HG03135 (cell line): ENCODE measurements at regions not wholly inside any gene's neighbourhood (a gene's known extent, or its start where the extent isn't known, plus 50 kb on each side); places are given as distances from the start of the nearest gene placed in this dataset.

Experiments
- ATAC-seq: cut with Tn5 transposase; IDR thresholded peaks from one replicate; pipeline ENCODE4 v1.9.1; 2021; ENCODE audit warnings: mild to moderate bottlenecking, moderate library complexity; ENCODE audit not compliant: unreplicated experiment

DNA sequence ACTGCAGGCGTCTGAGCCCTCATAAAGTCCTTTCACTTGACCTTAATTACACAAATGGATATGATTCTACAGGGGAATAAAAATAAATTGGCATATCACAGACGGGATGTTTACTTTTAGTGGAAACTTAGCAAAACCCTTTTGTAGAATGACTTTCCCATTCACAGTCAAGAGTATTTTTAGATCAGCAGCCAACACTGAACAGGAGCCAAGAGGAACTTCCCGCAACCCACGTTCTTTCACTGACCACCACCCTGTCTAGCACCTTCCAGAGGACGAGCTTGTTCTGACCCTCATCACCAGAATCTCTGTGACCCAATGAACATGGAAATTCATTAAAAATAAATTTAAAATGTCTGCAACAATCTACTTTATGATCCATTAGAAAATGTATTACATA is 119.0 kb upstream of the SNTG2 start:
- ATAC-seq, result no peak

DNA sequence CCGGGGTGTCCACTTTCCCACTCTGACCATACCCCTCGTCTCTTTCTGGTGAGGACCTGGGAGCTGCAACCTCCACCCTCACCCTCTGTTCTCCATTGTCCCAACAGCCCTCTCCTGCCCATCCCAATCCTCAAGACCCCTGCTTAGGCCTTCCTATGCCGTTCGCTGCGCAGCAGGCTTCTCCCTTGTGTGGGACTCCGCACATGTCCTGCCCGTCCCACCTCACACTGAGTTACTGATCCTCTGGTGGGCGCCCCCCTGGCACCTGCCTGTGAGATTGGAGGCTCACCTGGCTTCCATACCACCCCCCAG is 119.5 kb upstream of the SNTG2 start:
- no peak for ATAC-seq

DNA sequence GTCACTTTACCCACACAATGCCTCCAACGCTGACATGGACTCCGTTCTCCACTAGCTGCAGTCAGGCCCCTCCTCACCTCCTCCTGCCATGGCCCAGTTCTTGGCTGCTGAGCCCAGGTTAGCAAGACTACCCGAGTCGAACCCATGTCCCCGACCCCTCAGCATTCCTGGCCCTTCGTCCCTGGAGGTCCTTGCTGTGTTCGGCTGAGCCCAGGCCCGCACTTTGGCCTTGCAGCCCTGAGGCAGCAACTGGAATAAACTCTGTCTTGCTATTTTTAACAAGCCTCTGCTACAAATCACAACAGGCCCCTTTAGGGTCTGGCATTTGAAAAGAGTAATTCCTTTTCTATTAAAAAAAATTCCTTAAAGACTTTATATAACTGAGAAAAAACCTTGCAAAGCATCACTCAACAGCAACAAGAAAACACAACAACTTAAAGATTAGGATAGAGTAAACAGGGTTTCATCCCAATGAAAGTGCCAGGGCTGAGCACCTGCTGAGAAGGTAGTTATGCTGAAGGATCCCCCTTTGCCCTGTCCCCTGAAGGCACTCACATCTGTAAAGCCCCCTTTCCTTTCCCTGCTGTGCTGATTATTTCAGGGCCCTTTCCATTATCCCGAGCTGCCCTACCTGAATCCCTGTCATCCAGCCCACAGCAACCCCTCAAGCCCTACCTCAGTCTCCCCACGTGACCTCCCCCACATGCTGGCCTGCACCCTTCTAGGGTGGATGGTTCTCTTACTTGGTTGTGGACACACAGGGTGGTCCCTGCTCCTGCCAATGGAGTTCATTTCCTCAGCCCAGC is 120.0 kb upstream of the SNTG2 start:
- ATAC-seq, result no peak

DNA sequence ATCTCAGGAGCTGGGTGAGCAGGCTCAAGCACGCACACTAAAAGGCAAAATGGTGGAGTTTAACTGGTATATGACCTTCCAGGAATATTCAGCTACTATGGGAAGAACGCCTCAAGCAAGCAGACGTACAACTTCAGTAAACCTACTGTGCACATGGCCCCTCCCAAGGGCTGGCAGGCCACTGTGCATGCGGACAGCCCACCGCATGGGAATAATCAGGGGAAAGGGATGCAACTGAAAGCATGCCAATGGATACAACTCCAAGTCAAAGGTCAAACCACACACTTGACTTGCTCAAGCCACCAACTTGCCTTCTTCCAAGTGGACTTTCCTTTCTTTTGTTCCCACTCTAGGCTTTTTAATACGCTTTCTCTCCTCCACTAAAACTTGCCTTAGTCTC is 121.6 kb upstream of the SNTG2 start:
- ATAC-seq, result no peak

DNA sequence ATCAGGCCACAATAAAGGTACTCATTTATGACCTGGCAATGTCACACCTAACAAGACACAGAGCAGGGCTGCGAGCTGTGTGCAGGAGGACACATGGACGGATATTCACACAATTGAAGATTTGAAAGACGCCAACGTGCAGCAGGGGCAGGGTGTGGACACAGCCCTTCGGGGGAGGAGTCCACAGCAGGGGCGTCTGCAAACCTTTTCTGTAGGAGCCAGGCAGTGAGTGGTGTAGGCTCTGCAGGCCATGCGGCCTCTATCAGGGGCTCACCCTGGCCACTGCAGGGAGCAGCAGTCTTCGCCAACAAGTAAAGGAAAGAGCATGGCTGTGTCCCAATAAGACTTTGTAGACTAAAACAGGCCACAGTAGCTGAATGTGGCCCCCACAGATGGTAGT is 125.7 kb upstream of the SNTG2 start:
- no peak for ATAC-seq

DNA sequence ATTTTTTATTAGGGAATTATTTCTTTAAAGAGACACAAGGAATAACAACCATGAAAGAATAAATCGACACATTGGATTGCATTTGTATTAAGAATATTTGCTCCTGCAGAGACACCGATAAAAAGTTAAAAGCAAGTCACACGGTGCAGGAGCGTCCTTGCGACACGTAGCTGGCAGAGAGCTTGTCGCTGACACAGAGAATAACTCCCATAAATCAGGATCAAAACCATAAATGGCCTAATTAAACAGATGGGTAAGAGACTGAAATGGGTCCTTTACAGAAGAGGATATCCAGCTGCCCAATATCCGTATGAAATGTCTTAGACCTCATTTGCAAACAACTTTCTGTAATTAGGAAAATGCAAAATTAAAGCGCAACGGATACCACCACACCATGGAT is 126.1 kb upstream of the SNTG2 start:
- no peak for ATAC-seq

DNA sequence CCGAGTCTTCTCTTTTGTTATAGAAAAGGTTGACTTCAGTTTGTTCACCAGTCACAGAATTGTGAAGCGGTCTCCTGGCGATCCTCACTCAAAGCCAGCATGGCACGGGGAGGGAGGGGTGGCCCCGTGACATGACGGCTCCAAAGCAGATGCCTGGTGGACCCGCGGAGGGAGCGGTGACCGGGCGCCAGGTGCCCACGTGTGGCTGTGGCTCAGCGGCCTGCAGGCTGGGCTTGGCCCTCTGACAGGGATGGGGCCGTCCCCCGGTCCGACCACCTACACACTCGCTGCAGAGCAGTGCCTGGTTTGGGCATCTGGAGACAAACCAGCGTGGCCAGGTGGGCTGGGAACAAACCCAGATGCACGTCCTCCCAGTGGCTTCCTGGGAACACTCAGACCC is 129.1 kb upstream of the SNTG2 start:
- ATAC-seq, result no peak

DNA sequence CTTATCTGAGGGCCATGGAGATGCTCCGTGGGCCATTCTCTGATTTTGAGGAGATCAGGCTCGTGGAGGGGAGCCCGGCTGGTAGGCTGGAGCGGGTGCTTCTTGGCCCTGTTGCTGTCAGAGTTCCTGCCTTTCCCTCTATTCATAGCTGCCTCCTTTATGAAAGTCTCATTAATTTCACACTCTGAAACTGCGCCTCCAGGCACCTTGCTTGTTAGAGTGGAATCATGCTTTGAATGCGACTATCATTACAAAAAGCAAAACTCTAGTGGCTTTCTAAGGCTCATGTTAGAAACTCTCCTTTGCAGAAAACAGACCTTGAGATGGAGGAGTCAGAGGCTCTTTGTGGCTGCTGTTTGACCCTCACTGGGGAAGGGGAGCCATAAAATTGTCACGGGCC is 131.0 kb upstream of the SNTG2 start:
- ATAC-seq, result no peak

DNA sequence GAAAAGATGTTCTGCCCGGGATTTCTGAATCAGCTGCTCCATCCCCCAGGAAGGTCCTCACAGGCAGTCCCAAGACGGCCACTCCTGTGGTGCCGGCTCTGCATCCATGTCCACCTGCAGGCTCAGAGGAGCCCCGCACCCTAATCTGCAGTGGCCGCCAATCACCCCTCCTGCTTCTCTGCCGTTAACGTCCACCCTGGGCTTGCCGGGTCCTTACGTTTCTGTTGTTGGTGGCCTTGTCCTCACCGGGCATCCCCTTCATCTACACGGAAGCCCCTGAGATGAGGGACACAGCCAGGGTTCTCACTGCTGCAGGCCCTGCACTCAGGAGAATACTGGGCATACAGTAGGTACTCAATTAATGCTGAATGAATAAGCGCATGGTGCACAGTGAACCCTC is 131.5 kb upstream of the SNTG2 start:
- ATAC-seq, result no peak

DNA sequence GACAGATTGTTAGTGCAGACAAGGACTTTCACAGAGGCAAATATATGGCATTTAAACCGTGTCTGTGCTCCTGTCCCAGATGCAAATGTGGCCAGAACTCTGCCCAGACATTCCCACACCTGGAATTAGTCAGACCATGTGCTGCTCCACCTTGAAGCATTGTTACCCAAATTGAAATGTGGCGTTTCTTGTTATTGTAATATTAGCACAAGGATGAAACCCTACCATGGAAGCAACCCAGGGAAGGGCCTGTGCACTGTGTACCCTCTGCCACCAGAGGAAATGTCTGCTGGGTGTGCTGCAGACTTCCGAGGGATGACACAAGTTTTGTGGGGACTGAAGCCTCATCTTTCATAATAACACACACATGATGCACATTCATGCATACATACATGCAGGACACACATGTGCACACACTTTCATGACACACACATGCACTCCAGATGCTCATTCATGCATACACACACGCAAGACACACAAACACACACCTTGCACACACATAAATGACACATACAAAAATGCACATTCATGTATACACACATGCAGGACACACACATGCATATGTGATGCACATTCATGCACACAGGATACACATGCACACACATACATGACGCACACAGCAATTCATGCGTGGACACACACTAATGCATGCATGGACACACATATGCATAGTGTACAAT is 133.2 kb upstream of the SNTG2 start:
- ATAC-seq, result no peak

DNA sequence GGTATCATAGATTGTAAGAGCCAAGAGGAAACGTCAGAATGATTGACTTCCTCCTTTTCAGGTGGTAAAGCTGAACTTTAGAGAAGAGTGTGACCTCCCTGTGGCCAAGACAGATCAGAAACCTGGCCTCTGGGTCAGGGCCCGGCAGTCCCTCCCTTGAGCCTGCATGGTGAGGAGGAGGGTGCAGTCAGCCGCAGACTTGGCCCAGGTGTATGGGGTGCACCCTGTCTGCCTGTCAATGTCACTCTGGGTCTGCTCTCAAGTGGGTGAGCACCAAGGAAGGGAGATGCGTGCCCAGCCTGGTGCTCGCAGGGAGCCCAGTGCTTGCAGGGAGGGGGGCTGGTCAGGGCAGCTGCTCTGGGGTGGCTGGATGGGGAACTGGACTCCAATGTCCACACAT is 134.4 kb upstream of the SNTG2 start:
- ATAC-seq, result no peak

DNA sequence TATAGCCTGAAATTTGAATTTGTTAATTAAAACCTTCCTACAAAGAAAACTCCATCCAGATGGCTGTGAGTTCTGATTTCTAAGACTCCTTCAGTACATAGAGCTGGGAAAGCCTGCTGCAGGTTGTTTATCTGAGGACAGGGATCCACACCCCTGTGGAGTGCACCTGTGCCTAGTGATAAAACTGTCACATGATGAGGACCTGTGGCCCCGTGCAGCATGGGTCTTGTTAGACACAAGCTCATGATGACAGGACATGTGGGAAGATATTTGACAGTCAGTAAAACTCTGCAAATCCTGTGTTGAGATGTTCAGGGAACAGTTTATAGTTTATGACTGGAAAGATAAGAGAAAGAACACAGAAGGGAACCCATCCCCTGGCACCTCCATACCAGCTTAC is 133.2 kb upstream of the TMEM18 start:
- no peak for ATAC-seq

DNA sequence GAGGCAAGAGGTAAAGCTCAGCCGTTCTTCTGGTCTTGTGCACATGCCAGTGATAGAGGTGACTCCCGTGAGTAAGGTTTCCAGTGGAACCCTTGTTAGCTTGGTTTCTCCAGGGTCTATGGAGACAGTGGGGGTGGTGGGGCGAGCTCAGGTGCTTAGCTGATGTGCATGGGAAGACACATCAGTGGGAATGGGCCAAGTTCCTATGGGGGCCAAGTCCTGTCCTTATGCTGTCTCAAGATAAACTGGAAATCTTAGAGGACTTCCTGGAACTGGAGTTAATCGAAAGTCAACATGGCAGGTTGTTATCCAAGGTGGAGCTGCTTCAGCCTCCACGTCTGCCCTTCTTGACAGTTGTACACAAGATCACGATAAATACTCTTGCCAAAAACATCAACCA is 130.1 kb upstream of the TMEM18 start:
- ATAC-seq, result no peak

DNA sequence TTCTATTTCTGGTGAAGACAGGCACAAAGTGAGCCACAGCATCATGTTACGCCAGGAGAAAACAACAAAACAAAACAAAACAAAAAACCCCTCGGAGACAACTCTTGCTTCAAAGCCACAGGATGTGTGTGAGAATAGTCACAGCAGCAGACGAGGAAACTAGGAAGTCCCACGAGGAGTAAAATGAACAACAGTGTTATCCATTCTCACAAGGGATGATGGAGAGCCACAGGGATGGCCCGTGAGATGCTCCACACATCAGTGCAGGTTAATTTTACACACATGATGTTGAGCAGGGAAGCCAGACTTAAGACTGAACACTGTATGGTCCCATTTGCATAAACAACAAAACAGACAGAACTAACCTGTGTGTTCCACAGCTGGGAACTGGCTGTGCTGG is 128.5 kb upstream of the TMEM18 start:
- ATAC-seq, result no peak

DNA sequence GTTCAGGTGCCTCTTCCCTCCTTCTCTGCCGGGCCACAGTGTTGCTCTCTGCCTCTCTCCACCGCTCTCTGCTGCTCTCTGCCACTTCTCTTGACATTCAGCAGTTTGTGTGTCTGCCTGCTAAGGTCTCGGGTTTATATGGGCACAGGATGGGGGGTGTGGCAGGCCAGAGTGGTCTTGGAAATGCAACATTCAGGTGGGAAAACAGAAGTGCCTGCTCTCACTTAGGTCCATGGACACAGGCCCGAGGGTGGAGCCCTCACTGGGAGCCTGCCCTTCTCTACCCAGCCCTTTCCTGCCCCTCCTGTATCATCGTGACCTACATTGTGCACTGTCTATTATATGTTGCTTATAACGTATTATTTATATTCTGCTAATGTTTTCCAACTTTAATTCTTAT is 120.8 kb upstream of the TMEM18 start:
- ATAC-seq, result no peak

DNA sequence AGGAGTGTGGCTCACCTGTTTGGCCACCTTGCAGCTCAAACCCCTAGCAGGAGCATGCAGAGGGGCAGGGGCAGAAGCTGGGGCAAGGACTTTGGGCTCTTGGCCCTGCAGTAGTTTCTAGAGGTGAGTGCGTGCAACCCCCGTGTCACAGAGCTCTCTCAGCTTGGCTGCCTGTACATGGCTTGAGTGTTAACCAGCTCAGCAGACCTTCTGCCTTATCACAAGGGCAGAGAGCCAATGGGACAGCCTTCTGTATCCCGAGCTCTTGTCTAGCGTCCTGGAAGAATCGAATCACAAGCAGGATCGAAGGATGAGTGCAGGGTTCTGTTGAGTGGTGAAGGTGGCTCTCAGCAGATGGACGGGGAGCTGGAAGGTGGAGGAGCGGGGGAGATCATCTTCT is 120.3 kb upstream of the TMEM18 start:
- ATAC-seq, result no peak

DNA sequence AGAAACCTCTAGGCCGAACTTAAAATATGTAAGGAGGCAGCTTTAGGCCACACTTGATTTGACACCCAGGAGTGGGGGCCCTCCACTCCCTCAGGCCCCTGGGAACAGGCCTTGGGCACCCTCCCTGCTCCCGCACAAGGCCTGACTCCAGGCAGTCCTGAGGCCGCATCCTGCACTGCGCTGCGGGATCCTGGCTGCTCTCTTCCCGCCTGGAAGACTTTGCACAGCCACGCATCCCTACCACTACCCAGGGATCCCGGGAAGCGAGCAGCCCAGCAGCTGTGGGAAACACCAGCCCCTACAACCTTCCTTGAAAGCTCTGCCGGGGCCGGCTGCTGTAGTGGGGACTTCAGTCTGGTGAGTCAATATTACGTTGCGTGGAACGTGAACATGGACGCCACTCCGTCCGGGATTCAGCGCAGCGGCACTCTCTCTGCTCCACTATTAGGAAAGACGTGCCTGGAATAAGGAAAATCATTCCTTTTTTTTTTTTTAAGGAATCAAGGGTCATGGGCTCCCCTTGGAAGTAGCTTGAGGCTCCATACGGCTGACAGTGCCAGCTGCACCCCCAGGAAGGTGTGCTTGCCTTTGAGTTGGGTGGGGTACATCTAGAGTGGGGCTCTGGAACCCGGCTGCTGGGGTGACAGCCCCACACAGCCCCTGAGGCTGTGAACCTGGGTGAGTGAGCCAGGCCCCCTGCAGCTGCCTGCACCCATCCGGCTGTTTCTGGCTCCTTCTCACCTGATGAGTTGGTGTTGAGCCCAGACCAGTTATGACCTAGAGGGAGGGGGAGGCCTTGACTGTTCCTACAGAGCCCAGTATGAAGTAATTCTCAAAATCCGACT is 119.2 kb upstream of the TMEM18 start:
- no peak for ATAC-seq

DNA sequence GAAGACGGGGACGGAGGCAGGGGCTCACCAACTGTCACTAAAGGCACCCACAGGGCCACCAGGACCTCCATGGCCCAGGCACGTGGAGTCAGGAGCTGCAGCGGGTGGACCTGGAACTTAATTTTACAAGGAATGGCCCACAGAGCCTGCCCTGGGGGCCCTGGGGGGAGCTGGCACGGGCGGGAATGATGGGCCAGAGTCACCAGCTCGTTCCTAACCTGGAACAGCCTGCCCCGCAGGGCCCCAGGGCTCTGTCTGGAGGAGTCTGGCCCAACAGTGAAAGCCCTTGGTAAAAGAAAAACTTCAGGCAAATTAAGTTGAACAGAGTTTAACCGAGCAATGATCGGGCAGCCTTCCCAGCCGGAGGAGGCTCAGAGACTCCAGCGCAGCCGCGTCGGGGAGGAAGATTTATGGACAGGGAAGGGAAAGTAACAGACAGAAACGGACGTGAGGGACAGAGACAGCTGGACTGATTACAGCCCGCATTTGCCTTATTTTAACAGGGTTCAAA is 118.4 kb upstream of the TMEM18 start:
- no peak for ATAC-seq

DNA sequence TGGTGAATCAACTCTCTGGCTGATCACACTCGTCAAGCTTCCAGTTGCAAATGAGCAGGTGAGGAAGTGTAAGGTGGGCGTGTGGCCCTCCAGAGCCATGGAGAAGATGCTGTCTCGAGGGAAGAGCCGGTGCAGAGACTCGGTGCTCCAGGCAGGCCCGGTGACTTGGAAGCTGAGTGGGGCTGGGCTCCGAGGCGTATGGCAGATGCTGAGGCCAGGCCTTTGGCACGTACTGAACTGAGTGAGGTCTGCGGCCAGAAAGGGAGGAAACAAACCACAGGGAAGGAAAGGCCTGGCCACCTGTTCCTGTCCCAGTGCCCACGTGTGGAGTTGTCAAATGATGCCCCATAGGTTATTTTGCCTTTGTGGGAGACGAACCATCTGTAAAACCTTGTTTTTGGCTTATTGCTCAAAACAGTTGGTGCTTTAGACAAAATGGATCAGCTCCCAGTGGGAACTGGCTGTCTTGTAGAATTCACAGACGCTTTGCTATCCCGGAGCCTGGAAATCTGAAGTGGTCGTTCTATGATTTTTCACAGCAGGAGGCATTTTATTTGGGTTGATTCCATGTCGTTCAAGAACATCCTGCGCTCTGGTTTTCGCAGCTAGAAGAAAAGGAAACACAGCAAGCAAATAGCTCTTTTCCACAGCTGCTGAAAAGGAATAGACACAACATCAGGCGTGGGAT is 117.5 kb upstream of the TMEM18 start:
- no peak for ATAC-seq

DNA sequence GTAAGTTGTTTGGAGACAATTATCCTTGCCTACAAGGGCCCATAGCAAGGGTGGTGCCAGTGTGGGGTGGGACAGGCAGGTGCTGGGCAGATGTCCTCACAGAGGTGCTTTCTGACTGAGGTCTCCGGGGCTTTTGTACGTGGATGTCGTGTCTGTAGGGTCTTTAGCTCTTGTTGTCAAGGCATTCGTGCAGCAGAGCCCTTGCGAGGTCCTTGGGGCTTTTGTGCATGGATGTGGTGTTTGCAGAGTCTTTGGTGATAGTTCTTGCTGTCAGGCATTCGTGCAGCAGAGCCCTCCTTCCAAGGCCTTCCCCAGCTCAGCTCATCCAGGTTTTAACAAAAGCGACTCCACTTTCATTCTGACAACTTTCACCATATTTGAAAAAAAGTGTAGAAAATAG is 116.0 kb upstream of the TMEM18 start:
- ATAC-seq, result no peak

DNA sequence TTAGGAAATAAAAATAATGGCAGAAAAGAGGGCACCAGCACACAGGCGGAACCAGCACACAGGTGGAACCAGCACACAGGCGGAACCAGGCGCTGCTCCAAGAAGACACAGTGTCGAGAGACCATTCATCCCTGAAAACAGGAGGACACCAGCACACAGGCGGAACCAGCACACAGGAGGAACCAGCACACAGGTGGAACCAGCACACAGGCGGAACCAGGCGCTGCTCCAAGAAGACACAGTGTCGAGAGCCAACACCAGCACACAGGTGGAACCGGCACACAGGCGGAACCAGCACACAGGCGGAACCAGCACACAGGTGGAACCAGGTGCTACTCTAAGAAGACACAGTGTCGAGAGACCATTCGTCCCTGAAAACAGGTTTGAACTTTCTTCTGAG is 115.5 kb upstream of the TMEM18 start:
- ATAC-seq, result no peak
